ENCODE measurements at regions not wholly inside any gene's neighbourhood (a gene's known extent, or its start where the extent isn't known, plus 50 kb on each side); places are given as distances from the start of the nearest gene placed in this dataset.

DNA sequence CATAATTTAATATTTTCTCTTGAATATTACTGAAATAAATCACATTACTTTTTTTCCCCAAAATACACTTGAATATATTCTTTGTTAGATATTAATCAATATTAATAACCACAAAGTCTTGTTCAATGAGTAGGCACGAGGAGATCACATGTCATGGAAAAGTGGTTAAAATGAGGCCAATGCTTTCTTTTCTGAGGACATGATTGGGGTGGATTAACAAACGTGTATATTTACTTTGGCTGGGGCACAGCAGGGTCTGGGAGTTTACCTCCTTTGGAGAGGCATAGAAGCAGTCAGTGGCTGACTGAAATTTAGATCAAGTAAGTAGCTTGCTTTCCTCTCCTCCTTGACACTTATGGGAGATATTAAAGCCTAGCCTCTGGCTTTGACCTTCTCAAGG is 664.3 kb upstream of the B3GALT2 start:
- H3K4me1 ChIP-seq (ENCODE audit: insufficient read depth, low read length, severe bottlenecking): peaks cover 8% of the 10 kb centered on the region
- H3F3A ChIP-seq (ENCODE audit: insufficient read depth, low read length): no peaks in the 10 kb centered on the region
- TF ChIP-seq EZH2 (IDR thresholded peaks at IDR 0.05; ENCODE audit: borderline replicate concordance, low read length): no peak
- TF ChIP-seq, protein P1, sequence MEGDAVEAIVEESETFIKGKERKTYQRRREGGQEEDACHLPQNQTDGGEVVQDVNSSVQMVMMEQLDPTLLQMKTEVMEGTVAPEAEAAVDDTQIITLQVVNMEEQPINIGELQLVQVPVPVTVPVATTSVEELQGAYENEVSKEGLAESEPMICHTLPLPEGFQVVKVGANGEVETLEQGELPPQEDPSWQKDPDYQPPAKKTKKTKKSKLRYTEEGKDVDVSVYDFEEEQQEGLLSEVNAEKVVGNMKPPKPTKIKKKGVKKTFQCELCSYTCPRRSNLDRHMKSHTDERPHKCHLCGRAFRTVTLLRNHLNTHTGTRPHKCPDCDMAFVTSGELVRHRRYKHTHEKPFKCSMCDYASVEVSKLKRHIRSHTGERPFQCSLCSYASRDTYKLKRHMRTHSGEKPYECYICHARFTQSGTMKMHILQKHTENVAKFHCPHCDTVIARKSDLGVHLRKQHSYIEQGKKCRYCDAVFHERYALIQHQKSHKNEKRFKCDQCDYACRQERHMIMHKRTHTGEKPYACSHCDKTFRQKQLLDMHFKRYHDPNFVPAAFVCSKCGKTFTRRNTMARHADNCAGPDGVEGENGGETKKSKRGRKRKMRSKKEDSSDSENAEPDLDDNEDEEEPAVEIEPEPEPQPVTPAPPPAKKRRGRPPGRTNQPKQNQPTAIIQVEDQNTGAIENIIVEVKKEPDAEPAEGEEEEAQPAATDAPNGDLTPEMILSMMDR (IDR thresholded peaks at IDR 0.05; ENCODE audit: low read length): no peak
- no peaks in the 10 kb centered on the region for H3K9me2 ChIP-seq (ENCODE audit: low read depth, low read length)
- no peak overlapping the region for H3K9ac ChIP-seq (ENCODE audit: low read length)
- H3K27ac ChIP-seq (ENCODE audit: low read depth, low read length, poor library complexity, severe bottlenecking): no peak overlapping the region
- H2AFZ ChIP-seq (ENCODE audit: low read length): peak overlapping the region; percentile 83; the same call in 1 of the 2 replicates
- H3K27me3 ChIP-seq (ENCODE audit: insufficient read depth, low read length): no peaks in the 10 kb centered on the region
- no peaks in the 10 kb centered on the region for H4K20me1 ChIP-seq (ENCODE audit: insufficient read depth, low read length)
- H3K4me3 ChIP-seq (ENCODE audit: low read depth, low read length, poor library complexity, severe bottlenecking): no peak overlapping the region
- no peak overlapping the region for H3K4me2 ChIP-seq (ENCODE audit: low read length)
- H3K36me3 ChIP-seq (ENCODE audit: insufficient read depth, low read length): no peaks in the 10 kb centered on the region
- peaks cover 3% of the 10 kb centered on the region; the same call in 1 of the 2 replicates for H3K9me3 ChIP-seq (ENCODE audit: low read length)
- H3K79me2 ChIP-seq (ENCODE audit: insufficient read depth, low read length): no peaks in the 10 kb centered on the region

- Histone ChIP-seq H3K27ac (ENCODE audit: low read depth, low read length, poor library complexity, severe bottlenecking) (no peak overlapping the region), H3F3A (ENCODE audit: insufficient read depth, low read length) (no peaks in the 10 kb centered on the region), H3K9ac (ENCODE audit: low read length) (no peak overlapping the region), H3K36me3 (ENCODE audit: insufficient read depth, low read length) (no peaks in the 10 kb centered on the region), H2AFZ (ENCODE audit: low read length) (no peak overlapping the region), H3K27me3 (ENCODE audit: insufficient read depth, low read length) (no peaks in the 10 kb centered on the region), H3K4me2 (ENCODE audit: low read length) (no peak overlapping the region), H3K9me3 (ENCODE audit: low read length) (peaks cover 3% of the 10 kb centered on the region; the same call in 1 of the 2 replicates), H4K20me1 (ENCODE audit: insufficient read depth, low read length) (no peaks in the 10 kb centered on the region), H3K4me3 (ENCODE audit: low read depth, low read length, poor library complexity, severe bottlenecking) (no peak overlapping the region), H3K79me2 (ENCODE audit: insufficient read depth, low read length) (no peaks in the 10 kb centered on the region), H3K4me1 (ENCODE audit: insufficient read depth, low read length, severe bottlenecking) (peaks cover 8% of the 10 kb centered on the region), H3K9me2 (ENCODE audit: low read depth, low read length) (no peaks in the 10 kb centered on the region)
- TF ChIP-seq EZH2 (IDR thresholded peaks at IDR 0.05; ENCODE audit: borderline replicate concordance, low read length): no peak
These were observed 660.6 kb upstream of the B3GALT2 start for GRCh38 chr1:193846876-193847604.

DNA sequence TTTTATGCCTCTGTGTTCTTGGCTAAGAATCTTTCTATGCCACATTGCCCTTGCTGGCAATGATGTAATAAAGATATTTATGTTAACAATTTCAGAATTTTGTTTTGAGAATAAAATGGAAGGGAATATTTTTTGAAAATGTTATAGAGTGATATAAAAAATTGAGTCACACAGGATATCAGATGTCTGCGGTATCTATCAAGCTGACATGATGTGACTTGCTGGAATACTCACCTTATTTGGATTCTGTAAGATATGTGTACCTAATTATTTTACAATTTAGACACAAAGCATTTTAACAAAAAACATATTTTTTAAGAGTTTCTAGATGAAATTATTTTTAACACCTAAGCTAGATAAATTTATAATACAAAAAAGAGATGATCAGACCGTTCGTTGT is 660.0 kb upstream of the B3GALT2 start:
- Histone ChIP-seq H3F3A (ENCODE audit: insufficient read depth, low read length) (no peaks in the 10 kb centered on the region), H4K20me1 (ENCODE audit: insufficient read depth, low read length) (no peaks in the 10 kb centered on the region), H3K9ac (ENCODE audit: low read length) (no peak overlapping the region), H2AFZ (ENCODE audit: low read length) (no peak overlapping the region), H3K27me3 (ENCODE audit: insufficient read depth, low read length) (no peaks in the 10 kb centered on the region), H3K36me3 (ENCODE audit: insufficient read depth, low read length) (no peaks in the 10 kb centered on the region), H3K9me3 (ENCODE audit: low read length) (peaks cover 3% of the 10 kb centered on the region; the same call in 1 of the 2 replicates), H3K79me2 (ENCODE audit: insufficient read depth, low read length) (no peaks in the 10 kb centered on the region), H3K4me1 (ENCODE audit: insufficient read depth, low read length, severe bottlenecking) (peaks cover 7% of the 10 kb centered on the region), H3K4me2 (ENCODE audit: low read length) (no peak overlapping the region), H3K9me2 (ENCODE audit: low read depth, low read length) (no peaks in the 10 kb centered on the region), H3K27ac (ENCODE audit: low read depth, low read length, poor library complexity, severe bottlenecking) (no peak overlapping the region), H3K4me3 (ENCODE audit: low read depth, low read length, poor library complexity, severe bottlenecking) (no peak overlapping the region)
- TF ChIP-seq, protein P1 (IDR thresholded peaks at IDR 0.05; ENCODE audit: low read length): no peak
- no peak for TF ChIP-seq EZH2 (IDR thresholded peaks at IDR 0.05; ENCODE audit: borderline replicate concordance, low read length)

- Histone ChIP-seq H3K4me3 (ENCODE audit: low read depth, low read length, poor library complexity, severe bottlenecking) (no peak overlapping the region), H3K9me2 (ENCODE audit: low read depth, low read length) (no peaks in the 10 kb centered on the region), H3K79me2 (ENCODE audit: insufficient read depth, low read length) (no peaks in the 10 kb centered on the region), H3K4me1 (ENCODE audit: insufficient read depth, low read length, severe bottlenecking) (no peaks in the 10 kb centered on the region), H4K20me1 (ENCODE audit: insufficient read depth, low read length) (no peaks in the 10 kb centered on the region), H3K9me3 (ENCODE audit: low read length) (peaks cover 3% of the 10 kb centered on the region; the same call in 1 of the 2 replicates), H3K27me3 (ENCODE audit: insufficient read depth, low read length) (no peaks in the 10 kb centered on the region), H2AFZ (ENCODE audit: low read length) (no peak overlapping the region), H3F3A (ENCODE audit: insufficient read depth, low read length) (no peaks in the 10 kb centered on the region), H3K27ac (ENCODE audit: low read depth, low read length, poor library complexity, severe bottlenecking) (no peak overlapping the region), H3K4me2 (ENCODE audit: low read length) (no peak overlapping the region), H3K9ac (ENCODE audit: low read length) (no peak overlapping the region), H3K36me3 (ENCODE audit: insufficient read depth, low read length) (no peaks in the 10 kb centered on the region)
- TF ChIP-seq, protein P1 (IDR thresholded peaks at IDR 0.05; ENCODE audit: low read length): no peak
- no peak for TF ChIP-seq EZH2 (IDR thresholded peaks at IDR 0.05; ENCODE audit: borderline replicate concordance, low read length)
These were observed 655.4 kb upstream of the B3GALT2 start for GRCh38 chr1:193841857-193842256.
